22Rv1 (cell line): ENCODE measurements at regions not wholly inside any gene's neighbourhood (a gene's known extent, or its start where the extent isn't known, plus 50 kb on each side); places are given as distances from the start of the nearest gene placed in this dataset.

Source experiments
- H3K27ac ChIP-seq: fragments of 450-650 bp; 2 replicates; pipeline ENCODE4 v1.5.1; 2017
- ZFX ChIP-seq: fragments of 450-650 bp; IDR thresholded peaks from 2 replicates; pipeline ENCODE4 v1.6.1; 2017; ENCODE audit warnings: antibody characterized with exemption, borderline replicate concordance
- TF ChIP-seq, protein P1 (sequence below): fragments of 450-650 bp; IDR thresholded peaks from 2 replicates; pipeline ENCODE4 v1.5.1; 2017; ENCODE audit warnings: mild to moderate bottlenecking

DNA sequence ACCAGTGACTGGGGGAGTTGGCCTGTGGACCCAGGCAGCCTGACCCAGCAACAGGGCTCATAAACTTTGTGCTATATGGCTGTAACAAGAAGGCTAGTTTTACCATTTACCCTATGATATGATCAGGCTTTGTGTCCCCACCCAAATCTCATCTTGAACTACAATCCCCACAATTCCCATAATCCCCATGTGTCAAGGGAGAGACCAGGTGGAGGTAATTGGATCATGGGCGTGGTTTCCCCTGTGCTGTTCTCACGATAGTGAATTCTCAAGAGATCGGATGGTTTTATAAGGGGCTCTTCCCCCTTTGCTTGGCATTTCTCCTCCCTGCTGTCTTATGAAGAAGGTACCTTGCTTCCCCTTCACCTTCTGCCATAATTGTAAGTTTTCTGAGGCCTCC, 111.2 kb upstream of the NLRP1 start:
- no peak for TF ChIP-seq ZFX
- TF ChIP-seq, protein P1, sequence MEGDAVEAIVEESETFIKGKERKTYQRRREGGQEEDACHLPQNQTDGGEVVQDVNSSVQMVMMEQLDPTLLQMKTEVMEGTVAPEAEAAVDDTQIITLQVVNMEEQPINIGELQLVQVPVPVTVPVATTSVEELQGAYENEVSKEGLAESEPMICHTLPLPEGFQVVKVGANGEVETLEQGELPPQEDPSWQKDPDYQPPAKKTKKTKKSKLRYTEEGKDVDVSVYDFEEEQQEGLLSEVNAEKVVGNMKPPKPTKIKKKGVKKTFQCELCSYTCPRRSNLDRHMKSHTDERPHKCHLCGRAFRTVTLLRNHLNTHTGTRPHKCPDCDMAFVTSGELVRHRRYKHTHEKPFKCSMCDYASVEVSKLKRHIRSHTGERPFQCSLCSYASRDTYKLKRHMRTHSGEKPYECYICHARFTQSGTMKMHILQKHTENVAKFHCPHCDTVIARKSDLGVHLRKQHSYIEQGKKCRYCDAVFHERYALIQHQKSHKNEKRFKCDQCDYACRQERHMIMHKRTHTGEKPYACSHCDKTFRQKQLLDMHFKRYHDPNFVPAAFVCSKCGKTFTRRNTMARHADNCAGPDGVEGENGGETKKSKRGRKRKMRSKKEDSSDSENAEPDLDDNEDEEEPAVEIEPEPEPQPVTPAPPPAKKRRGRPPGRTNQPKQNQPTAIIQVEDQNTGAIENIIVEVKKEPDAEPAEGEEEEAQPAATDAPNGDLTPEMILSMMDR, result no peak
- H3K27ac ChIP-seq, result no peak overlapping the region

DNA sequence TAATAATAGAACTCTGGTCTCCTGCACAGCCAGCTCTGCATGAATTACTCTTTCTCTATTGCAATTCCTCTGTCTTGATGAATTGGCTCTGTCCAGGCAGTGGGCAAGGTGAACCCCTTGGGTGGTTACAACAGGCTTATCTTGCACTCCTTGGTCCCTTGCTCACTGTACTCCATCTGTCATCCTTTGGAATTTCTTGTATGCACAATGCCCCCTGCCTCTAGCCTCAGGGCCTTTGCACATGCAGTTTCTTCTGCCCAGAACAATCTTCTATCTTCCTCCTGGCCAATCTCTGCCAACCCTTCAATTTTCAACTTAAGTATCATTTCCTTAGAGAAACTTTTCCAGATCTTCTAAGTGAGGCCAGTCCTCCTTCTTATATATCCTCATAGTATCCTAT, 114.7 kb upstream of the NLRP1 start:
- no peak overlapping the region for H3K27ac ChIP-seq
- no peak for TF ChIP-seq ZFX
- TF ChIP-seq, protein P1, result no peak

DNA sequence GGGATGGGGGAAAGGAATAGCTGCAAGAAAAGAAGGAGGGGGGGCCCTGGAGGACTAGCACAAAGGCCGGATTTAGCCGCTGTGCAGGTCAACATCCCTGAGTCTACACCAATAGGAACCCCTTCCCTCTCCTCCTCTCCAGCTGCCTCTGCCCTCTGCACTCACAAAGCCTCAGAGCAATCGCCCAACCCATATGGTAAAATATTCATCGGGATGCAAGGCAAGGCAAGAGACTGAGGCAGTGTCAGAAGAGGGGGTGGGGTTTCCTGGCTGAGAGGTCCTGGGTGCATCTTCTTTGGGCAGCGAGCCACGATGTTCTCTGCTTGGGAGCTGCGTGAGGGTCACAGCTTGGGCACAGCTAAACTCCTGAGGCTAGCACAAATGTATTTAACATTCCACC, 115.5 kb upstream of the NLRP1 start:
- TF ChIP-seq, protein P1, result no peak

DNA sequence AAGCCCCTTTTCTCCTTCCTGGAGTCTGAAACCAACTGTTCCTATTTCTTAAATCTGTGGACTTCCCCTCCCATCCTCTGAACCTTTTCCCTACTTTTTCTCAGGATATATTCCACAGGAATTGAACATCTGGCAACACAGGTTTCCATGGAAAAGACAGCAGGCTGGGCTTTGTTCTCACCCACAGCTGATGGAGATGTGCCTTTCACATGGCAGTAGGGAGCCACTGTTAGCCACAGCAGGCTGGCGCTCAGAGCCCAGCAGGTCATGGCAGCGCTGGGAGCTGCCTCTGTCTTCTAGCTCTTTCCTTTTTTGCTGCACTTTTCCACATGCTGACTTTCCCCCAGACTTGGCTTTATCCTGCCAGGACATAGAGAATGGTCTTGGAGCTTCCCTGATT, 116.4 kb upstream of the NLRP1 start:
- TF ChIP-seq, protein P1, result no peak
- TF ChIP-seq ZFX, result no peak

More for the DNA sequence above, 115.5 kb upstream of the NLRP1 start:
- no peak overlapping the region for H3K27ac ChIP-seq

DNA sequence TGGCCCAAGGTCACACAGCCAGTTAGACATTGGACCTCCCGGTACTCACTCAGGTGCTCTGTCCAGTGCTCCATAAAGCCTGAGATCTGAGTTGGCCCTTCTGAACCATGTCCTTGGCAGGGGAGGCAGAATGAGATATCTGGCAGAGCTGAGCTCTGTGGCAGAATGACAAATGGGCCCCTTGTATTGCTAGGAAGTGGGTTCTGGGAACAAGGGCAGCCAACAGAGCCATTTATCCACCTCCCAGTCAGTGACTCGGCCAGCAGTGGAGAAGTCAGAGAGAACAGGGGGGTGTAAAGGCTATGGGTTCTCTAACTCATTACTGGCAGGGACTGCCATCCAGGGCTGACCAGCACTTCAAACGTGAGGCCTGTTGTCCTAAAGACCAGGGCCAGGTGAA, 117.1 kb upstream of the NLRP1 start:
- TF ChIP-seq, protein P1, result no peak
- no peak for TF ChIP-seq ZFX
- H3K27ac ChIP-seq, result no peak overlapping the region

More for the DNA sequence above, 116.4 kb upstream of the NLRP1 start:
- no peak overlapping the region for H3K27ac ChIP-seq

DNA sequence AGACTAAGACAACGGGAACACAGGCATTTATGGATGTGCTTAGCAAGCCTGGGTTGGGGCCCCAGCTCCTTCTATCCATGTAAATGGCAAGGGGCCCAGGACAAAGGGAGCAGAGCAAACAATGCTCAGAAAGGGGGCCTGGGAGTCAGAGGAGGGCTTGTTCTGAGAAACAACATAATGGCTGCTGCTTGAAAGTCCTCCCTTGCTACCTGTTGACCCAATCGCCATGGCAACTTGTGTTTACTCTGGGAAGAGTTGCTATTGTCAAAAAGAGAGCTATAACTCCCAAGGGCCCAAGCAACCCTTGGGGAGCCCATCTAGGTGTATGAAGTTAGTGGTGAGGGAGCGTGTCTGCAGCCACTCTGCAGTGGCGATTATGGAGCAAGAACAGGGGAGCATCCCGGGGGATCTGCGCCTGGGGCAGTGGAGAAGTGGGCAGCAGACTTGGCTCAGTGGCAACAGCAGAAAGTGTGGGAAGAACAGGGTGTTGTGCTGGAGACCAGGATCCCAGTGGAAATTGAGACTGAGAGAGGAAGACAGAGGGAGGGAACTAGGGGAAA, 118.7 kb upstream of the NLRP1 start:
- TF ChIP-seq ZFX, result no peak
- TF ChIP-seq, protein P1, result no peak
- H3K27ac ChIP-seq, result no peak overlapping the region

DNA sequence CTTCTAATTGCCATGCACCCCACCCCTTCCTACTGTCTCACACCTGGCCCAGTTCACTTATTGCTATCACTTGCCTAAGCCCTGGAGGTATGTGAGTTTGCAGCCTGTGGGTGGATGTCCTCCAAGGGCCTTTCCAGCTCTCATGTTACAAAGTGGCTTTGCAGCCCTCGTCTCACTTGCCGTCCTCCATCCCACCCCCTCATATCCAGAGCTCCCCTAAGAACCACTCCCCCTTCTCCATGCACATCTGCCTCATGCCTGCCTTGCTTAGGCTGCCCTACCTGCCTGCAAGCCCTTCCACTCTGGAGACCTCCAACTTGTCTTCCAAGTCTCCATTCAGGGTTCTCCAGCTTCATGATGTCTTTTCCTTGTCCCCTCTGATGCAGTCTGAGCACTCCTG, 119.4 kb upstream of the NLRP1 start:
- H3K27ac ChIP-seq, result no peak overlapping the region
- no peak for TF ChIP-seq ZFX
- TF ChIP-seq, protein P1, result no peak
